ENCODE measurements at regions not wholly inside any gene's neighbourhood (a gene's known extent, or its start where the extent isn't known, plus 50 kb on each side); places are given as distances from the start of the nearest gene placed in this dataset.

GRCh38 chr5:173443971-173444370, 115.8 kb upstream of the STC2 start:
- TF ChIP-seq CTCF (IDR thresholded peaks at IDR 0.05) = no peak
- TF ChIP-seq POLR2A (IDR thresholded peaks at IDR 0.05) = no peak
- 85 to 93% methylated on average over 4 of the region's 4 CpGs for WGBS, 2 donors
- no peak overlapping the region for H3K27ac ChIP-seq
- H3K4me3 ChIP-seq = no peak overlapping the region
- no peaks in the 10 kb centered on the region for H3K9me3 ChIP-seq
- no peaks in the 10 kb centered on the region for H3K27me3 ChIP-seq
- intact Hi-C loops (cut with DNase I; ENCODE audit: low total_unique reads) = no loop called here
- no peaks in the 10 kb centered on the region for H3K36me3 ChIP-seq (ENCODE audit: low read depth, missing control alignments)
- no peak for DNase-seq
- no peaks in the 10 kb centered on the region for H3K4me1 ChIP-seq

GRCh38 chr5:173441053-173441628, 112.9 kb upstream of the STC2 start:
- WGBS, 2 donors = 84 to 87% methylated on average over 4 of the region's 4 CpGs
- TF ChIP-seq POLR2A (IDR thresholded peaks at IDR 0.05) = no peak
- TF ChIP-seq CTCF (IDR thresholded peaks at IDR 0.05) = no peak
- Histone ChIP-seq H3K27ac (no peak overlapping the region), H3K36me3 (ENCODE audit: low read depth, missing control alignments) (no peaks in the 10 kb centered on the region), H3K4me1 (no peaks in the 10 kb centered on the region), H3K9me3 (no peaks in the 10 kb centered on the region), H3K4me3 (no peak overlapping the region), H3K27me3 (no peaks in the 10 kb centered on the region)
- DNase-seq = no peak
- intact Hi-C loops (cut with DNase I; ENCODE audit: low total_unique reads) = no loop called here

GRCh38 chr5:173438951-173439350, 110.7 kb upstream of the STC2 start:
- intact Hi-C loops (cut with DNase I; ENCODE audit: low total_unique reads) = no loop called here
- Histone ChIP-seq H3K4me3 (no peak overlapping the region), H3K27ac (no peak overlapping the region), H3K27me3 (no peaks in the 10 kb centered on the region), H3K36me3 (ENCODE audit: low read depth, missing control alignments) (no peaks in the 10 kb centered on the region), H3K4me1 (peaks cover 6% of the 10 kb centered on the region), H3K9me3 (no peaks in the 10 kb centered on the region)
- TF ChIP-seq CTCF (IDR thresholded peaks at IDR 0.05) = no peak
- TF ChIP-seq POLR2A (IDR thresholded peaks at IDR 0.05) = no peak
- no peak for DNase-seq
- 91 to 94% methylated on average over 1 of the region's 1 CpG for WGBS, 2 donors

- Histone ChIP-seq H3K27ac (no peak overlapping the region), H3K9me3 (no peaks in the 10 kb centered on the region), H3K4me3 (peak overlapping the region in 1 of 2 donors; percentile 40), H3K36me3 (ENCODE audit: low read depth, missing control alignments) (no peaks in the 10 kb centered on the region), H3K27me3 (no peaks in the 10 kb centered on the region), H3K4me1 (peaks cover 6% of the 10 kb centered on the region)
- intact Hi-C loops (cut with DNase I; ENCODE audit: low total_unique reads) = no loop called here
- no peak for DNase-seq
- TF ChIP-seq CTCF (IDR thresholded peaks at IDR 0.05) (no peak), POLR2A (IDR thresholded peaks at IDR 0.05) (no peak)
- 17 to 30% methylated on average over 15 of the region's 15 CpGs for WGBS, 2 donors
These were observed 107.2 kb upstream of the STC2 start for GRCh38 chr5:173435447-173435846.

- H3K27ac ChIP-seq = no peak overlapping the region
- H3K27me3 ChIP-seq = no peaks in the 10 kb centered on the region
- 81 to 87% methylated on average over 5 of the region's 5 CpGs for WGBS, 2 donors
- peaks cover 6% of the 10 kb centered on the region for H3K4me1 ChIP-seq
- H3K36me3 ChIP-seq (ENCODE audit: low read depth, missing control alignments) = no peaks in the 10 kb centered on the region
- intact Hi-C loops (cut with DNase I; ENCODE audit: low total_unique reads) = no loop called here
- no peak for DNase-seq
- TF ChIP-seq POLR2A (IDR thresholded peaks at IDR 0.05) = no peak
- TF ChIP-seq CTCF (IDR thresholded peaks at IDR 0.05) = no peak
- no peak overlapping the region for H3K4me3 ChIP-seq
- H3K9me3 ChIP-seq = no peaks in the 10 kb centered on the region
These were observed 106.1 kb upstream of the STC2 start for GRCh38 chr5:173434270-173434669.
